CD4-positive, alpha-beta T cell (primary cell): ENCODE measurements at regions not wholly inside any gene's neighbourhood (a gene's known extent, or its start where the extent isn't known, plus 50 kb on each side); places are given as distances from the start of the nearest gene placed in this dataset.

Experiments
- ATAC-seq: fragments of 200-7000 bp; cut with Tn5 transposase; one replicate; pipeline ENCODE4 v1.10.0; 2022; ENCODE audit warnings: mild to moderate bottlenecking; ENCODE audit not compliant: poor library complexity
- CTCF ChIA-PET: fragments of 350-600 bp; sonication (Branson Sonifier 250); formaldehyde crosslinking; loops from one replicate; lab custom pipeline; 2021; ENCODE audit warnings: antibody characterized with exemption, inconsistent platforms; lab: Charles Lee
- POLR2A ChIA-PET: fragments of 350-600 bp; sonication (Branson Sonifier 250); formaldehyde crosslinking; loops from one replicate; lab custom pipeline; 2021; ENCODE audit warnings: antibody characterized with exemption, inconsistent platforms; lab: Charles Lee
- DNase-seq, 14 experiments: peaks; one replicate each; pipeline ENCODE4 v3.0.0-alpha.2; 2013 to 2020; ENCODE audit warnings: mixed read lengths in 2 of 14
- H3K27ac ChIP-seq, 2 donors: one replicate each; pipeline versions ENCODE4 v1.5.1 to v1.7.0; 2013; ENCODE audit warnings: low read length in 2 of 2, low read depth in 1 of 2, mild to moderate bottlenecking in 1 of 2
- H3K27me3 ChIP-seq, 2 experiments: 1 replicate in 1 of 2; 2 replicates in 1 of 2; pipeline versions ENCODE4 v1.6.1 to v1.7.0; 2013; ENCODE audit warnings: low read length in 2 of 2, control low read depth in 1 of 2, mild to moderate bottlenecking in 1 of 2, moderate library complexity in 1 of 2; ENCODE audit not compliant: insufficient read depth in 2 of 2, control insufficient read depth in 1 of 2
- H3K36me3 ChIP-seq: one replicate; pipeline ENCODE4 v1.6.1; 2013; ENCODE audit warnings: low read length, control low read depth; ENCODE audit not compliant: insufficient read depth
- H3K4me1 ChIP-seq: one replicate; pipeline ENCODE4 v1.6.1; 2013; ENCODE audit warnings: low read length, control low read depth; ENCODE audit not compliant: insufficient read depth
- H3K4me3 ChIP-seq: one replicate; pipeline ENCODE4 v1.5.1; 2013; ENCODE audit warnings: mild to moderate bottlenecking, low read length, moderate library complexity
- H3K9me3 ChIP-seq, 2 experiments: 1 replicate in 1 of 2; 2 replicates in 1 of 2; pipeline versions ENCODE4 v1.6.1 to v1.7.0; 2013; ENCODE audit warnings: low read length in 2 of 2, mild to moderate bottlenecking in 2 of 2, control low read depth in 1 of 2, moderate library complexity in 1 of 2; ENCODE audit not compliant: control insufficient read depth in 1 of 2, insufficient read depth in 1 of 2
- H3K27ac Mint-ChIP-seq: one replicate; pipeline ENCODE4 v1.8.0; 2020; ENCODE audit warnings: mixed read lengths
- H3K27me3 Mint-ChIP-seq: one replicate; pipeline ENCODE4 v1.8.0; 2021; ENCODE audit warnings: mixed read lengths
- H3K36me3 Mint-ChIP-seq: one replicate; pipeline ENCODE4 v1.8.0; 2021; ENCODE audit warnings: low read depth, mixed read lengths
- H3K4me1 Mint-ChIP-seq: one replicate; pipeline ENCODE4 v1.8.0; 2021; ENCODE audit warnings: low read depth, mixed read lengths
- H3K4me3 Mint-ChIP-seq: one replicate; pipeline ENCODE4 v1.8.0; 2020; ENCODE audit warnings: mild to moderate bottlenecking, mixed read lengths
- H3K9me3 Mint-ChIP-seq: one replicate; pipeline ENCODE4 v1.8.0; 2020; ENCODE audit warnings: mixed read lengths
- intact Hi-C, 2 experiments: fragments of 100-400 bp; cut with DNase I in 1 of 2; cut with micrococcal nuclease in 1 of 2; formaldehyde crosslinking; loops; one replicate each; pipeline versions ENCODE4 v1.15.1 to v1.9.0; 2023 to 2025; cut with DNase I, micrococcal nuclease
- TF ChIP-seq, protein P1 (sequence below): fragments of 200-600 bp; IDR thresholded peaks from one replicate; pipeline ENCODE4 v1.8.0; 2022; ENCODE audit warnings: antibody characterized with exemption, mild to moderate bottlenecking

DNA sequence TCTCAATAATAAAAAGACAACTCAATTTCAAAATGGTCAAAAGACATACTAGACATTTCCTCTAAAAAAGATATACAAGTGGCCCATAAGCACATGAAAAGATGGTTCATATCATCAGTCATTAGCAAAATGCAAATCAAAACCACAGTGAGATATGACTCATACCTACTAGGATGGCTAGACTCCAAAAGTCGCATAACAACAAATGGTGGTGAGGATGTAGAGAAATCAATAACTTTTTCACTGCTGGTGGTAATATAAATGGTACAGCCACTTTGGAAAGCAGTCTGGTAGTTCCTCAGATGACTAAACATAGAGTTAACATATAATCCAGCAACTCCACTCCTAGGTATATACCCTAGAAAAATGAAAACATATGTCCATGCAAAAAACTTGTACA is 242.3 kb upstream of the NOL4 start:
- TF ChIP-seq, protein P1, sequence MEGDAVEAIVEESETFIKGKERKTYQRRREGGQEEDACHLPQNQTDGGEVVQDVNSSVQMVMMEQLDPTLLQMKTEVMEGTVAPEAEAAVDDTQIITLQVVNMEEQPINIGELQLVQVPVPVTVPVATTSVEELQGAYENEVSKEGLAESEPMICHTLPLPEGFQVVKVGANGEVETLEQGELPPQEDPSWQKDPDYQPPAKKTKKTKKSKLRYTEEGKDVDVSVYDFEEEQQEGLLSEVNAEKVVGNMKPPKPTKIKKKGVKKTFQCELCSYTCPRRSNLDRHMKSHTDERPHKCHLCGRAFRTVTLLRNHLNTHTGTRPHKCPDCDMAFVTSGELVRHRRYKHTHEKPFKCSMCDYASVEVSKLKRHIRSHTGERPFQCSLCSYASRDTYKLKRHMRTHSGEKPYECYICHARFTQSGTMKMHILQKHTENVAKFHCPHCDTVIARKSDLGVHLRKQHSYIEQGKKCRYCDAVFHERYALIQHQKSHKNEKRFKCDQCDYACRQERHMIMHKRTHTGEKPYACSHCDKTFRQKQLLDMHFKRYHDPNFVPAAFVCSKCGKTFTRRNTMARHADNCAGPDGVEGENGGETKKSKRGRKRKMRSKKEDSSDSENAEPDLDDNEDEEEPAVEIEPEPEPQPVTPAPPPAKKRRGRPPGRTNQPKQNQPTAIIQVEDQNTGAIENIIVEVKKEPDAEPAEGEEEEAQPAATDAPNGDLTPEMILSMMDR, result no peak
- intact Hi-C loops, result no loop called here
- POLR2A ChIA-PET, result no interaction called here

DNA sequence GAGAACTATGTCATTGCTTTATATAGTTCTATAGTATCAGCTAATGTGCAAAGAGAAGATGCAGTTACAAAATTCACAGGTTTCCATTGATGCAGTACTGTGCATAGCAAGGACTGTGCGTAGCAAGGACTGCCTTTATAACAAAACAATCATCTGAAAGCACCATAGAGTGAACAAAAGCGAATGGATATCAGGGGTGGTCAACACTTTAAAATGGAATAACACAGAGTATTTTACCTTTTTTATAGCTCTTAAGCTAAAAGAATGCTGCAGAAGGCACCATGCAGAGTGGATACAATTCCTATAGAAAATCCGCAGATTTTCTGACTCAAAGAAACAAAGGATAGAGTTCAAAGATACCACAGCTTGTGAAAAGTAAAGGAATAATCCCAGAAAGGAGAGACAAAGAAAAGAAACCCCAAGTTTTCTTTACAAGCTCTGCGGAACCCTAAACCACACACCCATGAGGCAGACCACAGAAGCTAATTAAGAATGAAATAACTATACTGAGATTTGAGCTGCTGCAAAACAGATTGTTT is 229.9 kb upstream of the DTNA start:
- ATAC-seq (no peak), DNase-seq (no peak)
- Histone ChIP-seq H3K4me3 (no peak overlapping the region), H3K36me3 (no peaks in the 10 kb centered on the region), H3K9me3 (no peaks in the 10 kb centered on the region), H3K27me3 (no peaks in the 10 kb centered on the region), H3K27ac (no peak overlapping the region), H3K4me1 (no peaks in the 10 kb centered on the region)
- Mint-ChIP-seq H3K27ac (no peak overlapping the region), H3K36me3 (no peaks in the 10 kb centered on the region), H3K27me3 (no peaks in the 10 kb centered on the region), H3K4me3 (no peak overlapping the region), H3K9me3 (peaks cover 11% of the 10 kb centered on the region), H3K4me1 (no peaks in the 10 kb centered on the region)
- CTCF ChIA-PET, result no interaction called here
- POLR2A ChIA-PET, result no interaction called here
- TF ChIP-seq, protein P1, result no peak
- intact Hi-C loops, result no loop called here

More for the DNA sequence above, 242.3 kb upstream of the NOL4 start:
- H3K4me1 ChIP-seq, result no peaks in the 10 kb centered on the region
- no peaks in the 10 kb centered on the region for H3K36me3 ChIP-seq
- H3K4me3 ChIP-seq, result no peak overlapping the region
- H3K9me3 Mint-ChIP-seq, result peaks cover 11% of the 10 kb centered on the region
- CTCF ChIA-PET, result no interaction called here
- ATAC-seq (no peak), DNase-seq (no peak)
- H3K27ac ChIP-seq, result no peak overlapping the region
- H3K27me3 Mint-ChIP-seq, result no peaks in the 10 kb centered on the region
- peaks cover 0 to 8% of the 10 kb centered on the region in 2 experiments for H3K9me3 ChIP-seq
- H3K36me3 Mint-ChIP-seq, result no peaks in the 10 kb centered on the region
- no peaks in the 10 kb centered on the region for H3K4me1 Mint-ChIP-seq
- H3K27ac Mint-ChIP-seq, result no peak overlapping the region
- H3K4me3 Mint-ChIP-seq, result no peak overlapping the region
- H3K27me3 ChIP-seq, result no peaks in the 10 kb centered on the region

DNA sequence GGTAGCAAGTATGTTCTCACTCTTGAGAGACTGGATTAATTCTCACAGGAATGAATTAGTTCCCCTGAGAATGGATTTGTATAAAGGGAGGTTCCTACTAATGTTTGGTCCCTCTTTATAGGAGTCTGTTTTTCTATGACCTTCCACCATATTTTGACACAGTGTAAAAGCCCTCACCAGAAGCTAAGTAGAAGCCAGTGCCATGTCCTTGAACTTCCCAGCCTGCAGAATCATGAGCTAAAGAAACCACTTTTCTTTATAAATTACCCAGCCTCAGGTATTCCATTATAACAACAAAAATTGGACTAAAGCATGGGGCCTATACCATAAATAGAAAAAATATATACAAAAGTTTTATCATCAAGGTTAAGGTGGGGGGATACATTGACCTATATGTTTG is 227.9 kb upstream of the DTNA start:
- intact Hi-C loops, result no loop called here
- no peaks in the 10 kb centered on the region for H3K27me3 ChIP-seq
- no peaks in the 10 kb centered on the region for H3K9me3 ChIP-seq
- no peaks in the 10 kb centered on the region for H3K36me3 ChIP-seq
- no peaks in the 10 kb centered on the region for H3K27me3 Mint-ChIP-seq
- H3K4me1 ChIP-seq, result no peaks in the 10 kb centered on the region
- H3K27ac ChIP-seq, result no peak overlapping the region
- no peak for ATAC-seq
- ChIA-PET POLR2A (no interaction called here), CTCF (no interaction called here)
- no peak for DNase-seq
- H3K9me3 Mint-ChIP-seq, result peaks cover 11% of the 10 kb centered on the region
- TF ChIP-seq, protein P1, result no peak
- no peak overlapping the region for H3K27ac Mint-ChIP-seq
- no peak overlapping the region for H3K4me3 ChIP-seq
- no peak overlapping the region for H3K4me3 Mint-ChIP-seq
- no peaks in the 10 kb centered on the region for H3K36me3 Mint-ChIP-seq
- H3K4me1 Mint-ChIP-seq, result no peaks in the 10 kb centered on the region
